ENCODE measurements at regions not wholly inside any gene's neighbourhood (a gene's known extent, or its start where the extent isn't known, plus 50 kb on each side); places are given as distances from the start of the nearest gene placed in this dataset.

DNA sequence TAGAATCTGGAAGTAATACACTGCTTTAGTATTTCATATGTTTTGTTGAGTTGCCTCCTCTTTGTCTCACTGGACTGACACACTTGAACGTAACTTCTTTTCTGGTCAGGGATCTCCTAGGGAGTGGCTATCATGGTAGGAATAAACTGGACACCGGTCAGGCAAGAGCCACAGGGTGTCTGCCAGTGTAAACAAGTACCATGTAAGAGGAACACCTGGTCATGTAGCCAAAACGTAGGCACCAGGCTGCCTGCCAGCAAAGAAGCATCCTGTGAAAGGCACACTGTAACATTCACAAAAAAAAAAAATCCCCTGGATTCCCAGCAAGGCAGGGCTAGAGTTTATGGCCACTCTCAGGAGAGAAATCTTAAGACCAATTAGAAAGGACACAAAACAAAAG, 372.8 kb upstream of the RND3 start:
- no peak for TF ChIP-seq CREB1 (CRISPR knock-in tag; IDR thresholded peaks at IDR 0.05; ENCODE audit: low read depth)
- TF ChIP-seq, protein P1, sequence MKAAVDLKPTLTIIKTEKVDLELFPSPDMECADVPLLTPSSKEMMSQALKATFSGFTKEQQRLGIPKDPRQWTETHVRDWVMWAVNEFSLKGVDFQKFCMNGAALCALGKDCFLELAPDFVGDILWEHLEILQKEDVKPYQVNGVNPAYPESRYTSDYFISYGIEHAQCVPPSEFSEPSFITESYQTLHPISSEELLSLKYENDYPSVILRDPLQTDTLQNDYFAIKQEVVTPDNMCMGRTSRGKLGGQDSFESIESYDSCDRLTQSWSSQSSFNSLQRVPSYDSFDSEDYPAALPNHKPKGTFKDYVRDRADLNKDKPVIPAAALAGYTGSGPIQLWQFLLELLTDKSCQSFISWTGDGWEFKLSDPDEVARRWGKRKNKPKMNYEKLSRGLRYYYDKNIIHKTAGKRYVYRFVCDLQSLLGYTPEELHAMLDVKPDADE (IDR thresholded peaks at IDR 0.05), result no peak
- no peak for TF ChIP-seq EZH2 (IDR thresholded peaks at IDR 0.05; ENCODE audit: low read depth, unreplicated experiment)
- no peak for TF ChIP-seq ZNF331 (CRISPR knock-in tag; IDR thresholded peaks at IDR 0.05; ENCODE audit: low read depth)
- no peak for TF ChIP-seq ZNF114 (CRISPR knock-in tag; IDR thresholded peaks at IDR 0.05)
- TF ChIP-seq, protein P2, sequence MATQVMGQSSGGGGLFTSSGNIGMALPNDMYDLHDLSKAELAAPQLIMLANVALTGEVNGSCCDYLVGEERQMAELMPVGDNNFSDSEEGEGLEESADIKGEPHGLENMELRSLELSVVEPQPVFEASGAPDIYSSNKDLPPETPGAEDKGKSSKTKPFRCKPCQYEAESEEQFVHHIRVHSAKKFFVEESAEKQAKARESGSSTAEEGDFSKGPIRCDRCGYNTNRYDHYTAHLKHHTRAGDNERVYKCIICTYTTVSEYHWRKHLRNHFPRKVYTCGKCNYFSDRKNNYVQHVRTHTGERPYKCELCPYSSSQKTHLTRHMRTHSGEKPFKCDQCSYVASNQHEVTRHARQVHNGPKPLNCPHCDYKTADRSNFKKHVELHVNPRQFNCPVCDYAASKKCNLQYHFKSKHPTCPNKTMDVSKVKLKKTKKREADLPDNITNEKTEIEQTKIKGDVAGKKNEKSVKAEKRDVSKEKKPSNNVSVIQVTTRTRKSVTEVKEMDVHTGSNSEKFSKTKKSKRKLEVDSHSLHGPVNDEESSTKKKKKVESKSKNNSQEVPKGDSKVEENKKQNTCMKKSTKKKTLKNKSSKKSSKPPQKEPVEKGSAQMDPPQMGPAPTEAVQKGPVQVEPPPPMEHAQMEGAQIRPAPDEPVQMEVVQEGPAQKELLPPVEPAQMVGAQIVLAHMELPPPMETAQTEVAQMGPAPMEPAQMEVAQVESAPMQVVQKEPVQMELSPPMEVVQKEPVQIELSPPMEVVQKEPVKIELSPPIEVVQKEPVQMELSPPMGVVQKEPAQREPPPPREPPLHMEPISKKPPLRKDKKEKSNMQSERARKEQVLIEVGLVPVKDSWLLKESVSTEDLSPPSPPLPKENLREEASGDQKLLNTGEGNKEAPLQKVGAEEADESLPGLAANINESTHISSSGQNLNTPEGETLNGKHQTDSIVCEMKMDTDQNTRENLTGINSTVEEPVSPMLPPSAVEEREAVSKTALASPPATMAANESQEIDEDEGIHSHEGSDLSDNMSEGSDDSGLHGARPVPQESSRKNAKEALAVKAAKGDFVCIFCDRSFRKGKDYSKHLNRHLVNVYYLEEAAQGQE (IDR thresholded peaks at IDR 0.05; ENCODE audit: unreplicated experiment), result no peak
- TF ChIP-seq EZH2phosphoT487 (IDR thresholded peaks at IDR 0.05; ENCODE audit: unreplicated experiment), result no peak
- TF ChIP-seq JUNB (IDR thresholded peaks at IDR 0.05; ENCODE audit: unreplicated experiment), result no peak
- TF ChIP-seq, protein P3, sequence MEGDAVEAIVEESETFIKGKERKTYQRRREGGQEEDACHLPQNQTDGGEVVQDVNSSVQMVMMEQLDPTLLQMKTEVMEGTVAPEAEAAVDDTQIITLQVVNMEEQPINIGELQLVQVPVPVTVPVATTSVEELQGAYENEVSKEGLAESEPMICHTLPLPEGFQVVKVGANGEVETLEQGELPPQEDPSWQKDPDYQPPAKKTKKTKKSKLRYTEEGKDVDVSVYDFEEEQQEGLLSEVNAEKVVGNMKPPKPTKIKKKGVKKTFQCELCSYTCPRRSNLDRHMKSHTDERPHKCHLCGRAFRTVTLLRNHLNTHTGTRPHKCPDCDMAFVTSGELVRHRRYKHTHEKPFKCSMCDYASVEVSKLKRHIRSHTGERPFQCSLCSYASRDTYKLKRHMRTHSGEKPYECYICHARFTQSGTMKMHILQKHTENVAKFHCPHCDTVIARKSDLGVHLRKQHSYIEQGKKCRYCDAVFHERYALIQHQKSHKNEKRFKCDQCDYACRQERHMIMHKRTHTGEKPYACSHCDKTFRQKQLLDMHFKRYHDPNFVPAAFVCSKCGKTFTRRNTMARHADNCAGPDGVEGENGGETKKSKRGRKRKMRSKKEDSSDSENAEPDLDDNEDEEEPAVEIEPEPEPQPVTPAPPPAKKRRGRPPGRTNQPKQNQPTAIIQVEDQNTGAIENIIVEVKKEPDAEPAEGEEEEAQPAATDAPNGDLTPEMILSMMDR (conservative IDR thresholded peaks at IDR 0.05; ENCODE audit: low read depth in 2 of 2), result no peak
- no peak for TF ChIP-seq NANOG (IDR thresholded peaks at IDR 0.05; ENCODE audit: borderline replicate concordance)
- TF ChIP-seq POLR2AphosphoS5 (IDR thresholded peaks at IDR 0.05; ENCODE audit: low read depth), result no peak
- TF ChIP-seq, protein P4, sequence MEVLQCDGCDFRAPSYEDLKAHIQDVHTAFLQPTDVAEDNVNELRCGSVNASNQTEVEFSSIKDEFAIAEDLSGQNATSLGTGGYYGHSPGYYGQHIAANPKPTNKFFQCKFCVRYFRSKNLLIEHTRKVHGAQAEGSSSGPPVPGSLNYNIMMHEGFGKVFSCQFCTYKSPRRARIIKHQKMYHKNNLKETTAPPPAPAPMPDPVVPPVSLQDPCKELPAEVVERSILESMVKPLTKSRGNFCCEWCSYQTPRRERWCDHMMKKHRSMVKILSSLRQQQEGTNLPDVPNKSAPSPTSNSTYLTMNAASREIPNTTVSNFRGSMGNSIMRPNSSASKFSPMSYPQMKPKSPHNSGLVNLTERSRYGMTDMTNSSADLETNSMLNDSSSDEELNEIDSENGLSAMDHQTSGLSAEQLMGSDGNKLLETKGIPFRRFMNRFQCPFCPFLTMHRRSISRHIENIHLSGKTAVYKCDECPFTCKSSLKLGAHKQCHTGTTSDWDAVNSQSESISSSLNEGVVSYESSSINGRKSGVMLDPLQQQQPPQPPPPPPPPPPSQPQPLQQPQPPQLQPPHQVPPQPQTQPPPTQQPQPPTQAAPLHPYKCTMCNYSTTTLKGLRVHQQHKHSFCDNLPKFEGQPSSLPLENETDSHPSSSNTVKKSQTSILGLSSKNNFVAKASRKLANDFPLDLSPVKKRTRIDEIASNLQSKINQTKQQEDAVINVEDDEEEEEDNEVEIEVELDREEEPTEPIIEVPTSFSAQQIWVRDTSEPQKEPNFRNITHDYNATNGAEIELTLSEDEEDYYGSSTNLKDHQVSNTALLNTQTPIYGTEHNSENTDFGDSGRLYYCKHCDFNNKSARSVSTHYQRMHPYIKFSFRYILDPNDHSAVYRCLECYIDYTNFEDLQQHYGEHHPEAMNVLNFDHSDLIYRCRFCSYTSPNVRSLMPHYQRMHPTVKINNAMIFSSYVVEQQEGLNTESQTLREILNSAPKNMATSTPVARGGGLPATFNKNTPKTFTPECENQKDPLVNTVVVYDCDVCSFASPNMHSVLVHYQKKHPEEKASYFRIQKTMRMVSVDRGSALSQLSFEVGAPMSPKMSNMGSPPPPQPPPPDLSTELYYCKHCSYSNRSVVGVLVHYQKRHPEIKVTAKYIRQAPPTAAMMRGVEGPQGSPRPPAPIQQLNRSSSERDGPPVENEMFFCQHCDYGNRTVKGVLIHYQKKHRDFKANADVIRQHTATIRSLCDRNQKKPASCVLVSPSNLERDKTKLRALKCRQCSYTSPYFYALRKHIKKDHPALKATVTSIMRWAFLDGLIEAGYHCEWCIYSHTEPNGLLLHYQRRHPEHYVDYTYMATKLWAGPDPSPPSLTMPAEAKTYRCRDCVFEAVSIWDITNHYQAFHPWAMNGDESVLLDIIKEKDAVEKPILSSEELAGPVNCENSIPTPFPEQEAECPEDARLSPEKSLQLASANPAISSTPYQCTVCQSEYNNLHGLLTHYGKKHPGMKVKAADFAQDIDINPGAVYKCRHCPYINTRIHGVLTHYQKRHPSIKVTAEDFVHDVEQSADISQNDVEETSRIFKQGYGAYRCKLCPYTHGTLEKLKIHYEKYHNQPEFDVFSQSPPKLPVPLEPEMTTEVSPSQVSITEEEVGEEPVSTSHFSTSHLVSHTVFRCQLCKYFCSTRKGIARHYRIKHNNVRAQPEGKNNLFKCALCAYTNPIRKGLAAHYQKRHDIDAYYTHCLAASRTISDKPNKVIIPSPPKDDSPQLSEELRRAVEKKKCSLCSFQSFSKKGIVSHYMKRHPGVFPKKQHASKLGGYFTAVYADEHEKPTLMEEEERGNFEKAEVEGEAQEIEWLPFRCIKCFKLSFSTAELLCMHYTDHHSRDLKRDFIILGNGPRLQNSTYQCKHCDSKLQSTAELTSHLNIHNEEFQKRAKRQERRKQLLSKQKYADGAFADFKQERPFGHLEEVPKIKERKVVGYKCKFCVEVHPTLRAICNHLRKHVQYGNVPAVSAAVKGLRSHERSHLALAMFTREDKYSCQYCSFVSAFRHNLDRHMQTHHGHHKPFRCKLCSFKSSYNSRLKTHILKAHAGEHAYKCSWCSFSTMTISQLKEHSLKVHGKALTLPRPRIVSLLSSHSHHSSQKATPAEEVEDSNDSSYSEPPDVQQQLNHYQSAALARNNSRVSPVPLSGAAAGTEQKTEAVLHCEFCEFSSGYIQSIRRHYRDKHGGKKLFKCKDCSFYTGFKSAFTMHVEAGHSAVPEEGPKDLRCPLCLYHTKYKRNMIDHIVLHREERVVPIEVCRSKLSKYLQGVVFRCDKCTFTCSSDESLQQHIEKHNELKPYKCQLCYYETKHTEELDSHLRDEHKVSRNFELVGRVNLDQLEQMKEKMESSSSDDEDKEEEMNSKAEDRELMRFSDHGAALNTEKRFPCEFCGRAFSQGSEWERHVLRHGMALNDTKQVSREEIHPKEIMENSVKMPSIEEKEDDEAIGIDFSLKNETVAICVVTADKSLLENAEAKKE (CRISPR knock-in tag; IDR thresholded peaks at IDR 0.05), result no peak
- ATAC-seq (no peak), DNase-seq (ENCODE audit: low spot score) (no peak)
- Mint-ChIP-seq H3K36me3 (ENCODE audit: low read depth) (peaks cover 60% of the 10 kb centered on the region), H3K27ac (peak overlapping the region; percentile 50; the same call in 1 of the 2 replicates), H3K4me3 (no peak overlapping the region), H3K27me3 (ENCODE audit: insufficient read depth, low read depth, poor library complexity) (peaks cover 6% of the 10 kb centered on the region), H3K4me1 (peaks cover 16% of the 10 kb centered on the region), H3K9me3 (peaks cover 49% of the 10 kb centered on the region)
- Histone ChIP-seq H3K27ac (ENCODE audit: low read depth) (no peak overlapping the region), H3K4me3 (no peak overlapping the region), H3K79me2 (replicated peaks; ENCODE audit: insufficient read depth) (no peaks in the 10 kb centered on the region), H3K27me3 (ENCODE audit: insufficient read depth) (no peaks in the 10 kb centered on the region), H3K36me3 (ENCODE audit: insufficient read depth) (peaks cover under 1% of the 10 kb centered on the region; the same call in 1 of the 2 replicates), H2AFZ (peak overlapping the region; percentile 7; the same call in 1 of the 2 replicates), H3F3A (replicated peaks; ENCODE audit: low read depth) (0 out of 2 replicates have a peak, but pooled peaks cover 3% of the 10 kb centered on the region), H4K20me1 (replicated peaks; ENCODE audit: insufficient read depth) (no peaks in the 10 kb centered on the region), H3K9me2 (ENCODE audit: insufficient read depth) (peaks cover 16% of the 10 kb centered on the region; the same call in 1 of the 2 replicates), H3K4me1 (ENCODE audit: insufficient read depth) (peaks cover 15% of the 10 kb centered on the region; the same call in 1 of the 2 replicates), H3K4me2 (peak overlapping the region; percentile 15; the same call in 1 of the 2 replicates)

All from GM23338 (cell line).